ENCODE measurements at regions not wholly inside any gene's neighbourhood (a gene's known extent, or its start where the extent isn't known, plus 50 kb on each side); places are given as distances from the start of the nearest gene placed in this dataset.

GRCh38 chr4:83189631-83190136 lies 75.2 kb upstream of the PLAC8 start:
- Histone ChIP-seq H3K4me3 (no peak overlapping the region), H3K4me1 (no peaks in the 10 kb centered on the region), H3K9me3 (replicated peaks) (no peaks in the 10 kb centered on the region), H3K27me3 (no peaks in the 10 kb centered on the region), H3K36me3 (no peaks in the 10 kb centered on the region), H3K27ac (no peak overlapping the region)
- no peak for DNase-seq

GRCh38 chr4:83180431-83180968 lies 66.0 kb upstream of the PLAC8 start:
- Histone ChIP-seq H3K4me3 (no peak overlapping the region), H3K27me3 (no peaks in the 10 kb centered on the region; the same call in 1 of the 2 replicates), H3K9me3 (replicated peaks) (peaks cover 2% of the 10 kb centered on the region; the same call in 1 of the 2 replicates), H3K36me3 (no peaks in the 10 kb centered on the region), H3K4me1 (no peaks in the 10 kb centered on the region), H3K27ac (no peak overlapping the region)
- no peak for DNase-seq

- no peak for DNase-seq
- peaks cover 2% of the 10 kb centered on the region; the same call in 1 of the 2 replicates for H3K9me3 ChIP-seq (replicated peaks)
- no peaks in the 10 kb centered on the region; the same call in 1 of the 2 replicates for H3K27me3 ChIP-seq
- no peak overlapping the region for H3K4me3 ChIP-seq
- no peaks in the 10 kb centered on the region for H3K36me3 ChIP-seq
- no peak overlapping the region for H3K27ac ChIP-seq
- H3K4me1 ChIP-seq = no peaks in the 10 kb centered on the region
Measured at GRCh38 chr4:83179205-83179604, 64.7 kb upstream of the PLAC8 start.

- H3K9me3 ChIP-seq (replicated peaks) = 0 out of 2 replicates have a peak, but pooled peaks cover 2% of the 10 kb centered on the region
Measured at GRCh38 chr4:83178029-83178428, 63.5 kb upstream of the PLAC8 start.

GRCh38 chr4:83177182-83177581 lies 62.7 kb upstream of the PLAC8 start:
- no peaks in the 10 kb centered on the region; the same call in 1 of the 2 replicates for H3K27me3 ChIP-seq
- no peaks in the 10 kb centered on the region for H3K4me1 ChIP-seq
- 0 out of 2 replicates have a peak, but pooled peaks cover 2% of the 10 kb centered on the region for H3K9me3 ChIP-seq (replicated peaks)
- H3K36me3 ChIP-seq = no peaks in the 10 kb centered on the region
- no peak for DNase-seq
- H3K4me3 ChIP-seq = no peak overlapping the region
- no peak overlapping the region for H3K27ac ChIP-seq

More at GRCh38 chr4:83178029-83178428, 63.5 kb upstream of the PLAC8 start:
- H3K4me3 ChIP-seq = no peak overlapping the region
- no peaks in the 10 kb centered on the region for H3K36me3 ChIP-seq
- no peak overlapping the region for H3K27ac ChIP-seq
- DNase-seq = no peak
- no peaks in the 10 kb centered on the region for H3K4me1 ChIP-seq
- no peaks in the 10 kb centered on the region; the same call in 1 of the 2 replicates for H3K27me3 ChIP-seq

DNA sequence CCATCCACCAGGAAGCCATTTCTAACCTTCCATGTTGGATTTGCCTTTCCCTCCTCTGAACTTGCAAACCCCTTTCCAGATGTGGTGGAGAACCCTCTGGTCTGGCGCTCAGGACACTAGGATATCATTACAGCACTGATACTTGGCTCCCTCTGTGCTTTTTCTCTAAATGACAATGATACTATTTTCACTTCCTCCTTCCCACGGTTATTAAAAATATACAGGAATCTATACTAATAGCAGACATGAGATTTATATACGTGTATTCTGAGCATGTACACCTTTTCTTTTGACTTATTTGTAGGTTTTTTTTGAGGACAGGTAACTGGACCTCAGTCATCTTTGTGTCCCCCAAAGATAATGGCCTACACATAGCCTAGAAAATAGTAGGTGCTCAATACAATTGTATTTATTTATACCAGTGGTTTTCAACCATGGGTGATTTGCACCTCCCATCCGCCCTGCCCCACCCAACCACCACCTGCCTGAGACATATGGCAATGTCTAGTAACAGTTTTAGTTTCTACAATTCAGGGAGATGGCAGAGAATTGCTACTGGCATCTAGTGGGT lies 60.4 kb upstream of the PLAC8 start:
- Histone ChIP-seq H3K4me1 (no peaks in the 10 kb centered on the region), H3K4me3 (no peak overlapping the region), H3K9me3 (replicated peaks) (no peaks in the 10 kb centered on the region), H3K36me3 (no peaks in the 10 kb centered on the region), H3K27ac (no peak overlapping the region), H3K27me3 (no peaks in the 10 kb centered on the region; the same call in 1 of the 2 replicates)
- no peak for DNase-seq

- no peak overlapping the region for H3K27ac ChIP-seq
- H3K4me3 ChIP-seq = no peak overlapping the region
- DNase-seq = no peak
Measured at GRCh38 chr4:83172371-83172770, 57.8 kb upstream of the PLAC8 start.

DNA sequence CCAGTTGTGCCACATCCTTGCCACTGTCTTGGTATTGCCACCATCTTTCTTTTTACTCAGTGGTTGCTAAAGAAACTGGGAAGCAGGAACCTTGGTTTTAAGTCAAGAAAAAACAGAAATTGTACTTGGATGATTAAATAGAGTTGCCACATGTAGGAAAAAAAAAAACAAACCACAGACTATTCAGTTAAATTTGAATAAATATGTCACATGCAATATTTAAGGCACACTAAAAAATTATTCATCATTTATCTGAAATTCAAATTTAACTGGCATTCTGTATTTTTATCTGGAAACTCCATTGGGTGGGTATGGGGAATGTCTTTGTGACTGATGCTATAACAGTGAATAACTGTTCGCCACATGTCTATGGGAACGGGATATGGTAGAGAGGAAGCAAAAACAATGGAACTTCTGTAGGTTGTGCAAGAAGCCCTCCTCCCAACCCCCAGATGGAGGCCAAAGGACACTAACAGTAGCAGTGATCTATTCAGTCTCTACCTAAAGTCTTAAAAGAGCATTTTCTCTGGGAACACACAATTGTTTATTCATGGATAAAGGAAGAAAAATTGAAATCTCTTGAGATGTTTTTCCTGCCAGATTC lies 57.0 kb upstream of the PLAC8 start:
- H3K36me3 ChIP-seq = no peaks in the 10 kb centered on the region
- H3K9me3 ChIP-seq (replicated peaks) = peaks cover 3% of the 10 kb centered on the region; the same call in 1 of the 2 replicates
- no peak overlapping the region for H3K4me3 ChIP-seq
- no peak for DNase-seq
- no peaks in the 10 kb centered on the region; the same call in 1 of the 2 replicates for H3K27me3 ChIP-seq
- no peak overlapping the region for H3K27ac ChIP-seq
- no peaks in the 10 kb centered on the region for H3K4me1 ChIP-seq

More at GRCh38 chr4:83172371-83172770, 57.8 kb upstream of the PLAC8 start:
- Histone ChIP-seq H3K27me3 (no peaks in the 10 kb centered on the region; the same call in 1 of the 2 replicates), H3K9me3 (replicated peaks) (peaks cover 3% of the 10 kb centered on the region; the same call in 1 of the 2 replicates), H3K36me3 (no peaks in the 10 kb centered on the region), H3K4me1 (no peaks in the 10 kb centered on the region)

- no peak overlapping the region for H3K27ac ChIP-seq
- no peaks in the 10 kb centered on the region for H3K4me1 ChIP-seq
- no peak overlapping the region for H3K4me3 ChIP-seq
- H3K36me3 ChIP-seq = no peaks in the 10 kb centered on the region
- H3K9me3 ChIP-seq (replicated peaks) = peaks cover 3% of the 10 kb centered on the region; the same call in 1 of the 2 replicates
- no peaks in the 10 kb centered on the region; the same call in 1 of the 2 replicates for H3K27me3 ChIP-seq
- DNase-seq = no peak
Measured at GRCh38 chr4:83170952-83171399, 56.4 kb upstream of the PLAC8 start.
